Stimulated activated CD4-positive, alpha-beta T cell treated with anti-CD3 and anti-CD28 coated beads, Interleukin-1b, Interleukin-23, amount 100 ng/mL, for 48 hours (primary cell): ENCODE measurements at regions not wholly inside any gene's neighbourhood (a gene's known extent, or its start where the extent isn't known, plus 50 kb on each side); places are given as distances from the start of the nearest gene placed in this dataset.

Source experiments
- DNase-seq: peaks from one replicate; pipeline ENCODE4 v3.0.0-alpha.2; 2020

DNA sequence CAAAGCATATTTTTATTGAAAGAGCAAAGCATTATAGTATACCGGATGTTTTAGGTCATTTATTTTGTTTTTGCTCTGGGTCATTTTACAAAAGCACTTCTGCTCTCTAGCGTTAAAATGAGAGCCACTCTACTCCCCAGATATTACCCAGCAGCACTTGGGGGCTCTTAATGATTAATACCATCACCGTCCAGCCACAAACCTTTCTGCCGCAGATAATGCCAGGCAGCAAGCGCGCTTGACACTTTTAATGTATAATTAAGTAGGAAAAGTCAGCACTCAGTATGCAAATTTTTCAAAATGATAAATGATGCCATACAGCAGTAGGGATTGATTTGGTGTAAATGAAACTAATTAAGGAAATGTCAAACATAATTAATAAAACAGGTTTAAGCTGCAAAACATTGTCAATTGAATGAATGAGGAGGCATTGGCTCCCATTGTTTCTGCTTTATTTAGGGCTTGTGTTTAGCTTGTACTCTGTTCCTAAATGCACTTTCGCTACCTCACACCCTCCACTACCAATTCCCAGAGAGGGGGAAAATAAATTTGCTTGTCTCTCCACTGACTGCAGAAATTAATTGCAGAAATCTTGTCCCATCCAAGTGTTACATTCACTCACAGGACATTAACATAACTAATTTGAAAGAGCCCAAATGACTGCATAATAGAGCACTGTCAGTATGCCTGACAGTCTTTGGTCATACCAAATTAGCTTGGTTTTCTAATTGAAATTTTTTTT is 358.8 kb upstream of the ARRDC3 start:
- no peak for DNase-seq

DNA sequence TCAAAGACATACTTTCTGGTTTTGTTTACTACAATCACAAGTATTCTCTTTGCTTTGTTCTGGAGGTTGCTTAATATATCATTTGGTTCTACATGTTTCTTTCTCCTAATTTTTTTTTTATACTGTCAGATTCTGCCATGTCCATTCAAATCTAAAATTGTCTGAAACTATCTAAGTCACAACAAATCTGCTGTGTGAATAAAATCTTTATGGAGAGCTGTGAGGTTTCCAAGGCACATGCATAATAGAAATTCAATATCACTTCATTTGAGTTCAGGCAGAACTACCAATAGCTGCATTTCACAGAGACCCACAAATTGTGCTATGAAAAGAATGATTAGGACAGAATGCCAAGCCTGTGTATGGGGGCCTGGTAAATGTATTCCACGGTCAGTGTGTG is 346.9 kb upstream of the ARRDC3 start:
- no peak for DNase-seq

- DNase-seq = no peak
Measured at GRCh38 chr5:91727463-91727862, 344.3 kb upstream of the ARRDC3 start.

GRCh38 chr5:91722736-91723467 is 339.8 kb upstream of the ARRDC3 start:
- DNase-seq = no peak

- DNase-seq = no peak
Measured at GRCh38 chr5:91712718-91713117, 329.6 kb upstream of the ARRDC3 start.

GRCh38 chr5:91707521-91707841 is 324.4 kb upstream of the ARRDC3 start:
- no peak for DNase-seq

GRCh38 chr5:91706785-91707520 is 323.8 kb upstream of the ARRDC3 start:
- no peak for DNase-seq

GRCh38 chr5:91703128-91703527 is 320.0 kb upstream of the ARRDC3 start:
- DNase-seq = no peak

GRCh38 chr5:91699429-91699828 is 316.3 kb upstream of the ARRDC3 start:
- no peak for DNase-seq

DNA sequence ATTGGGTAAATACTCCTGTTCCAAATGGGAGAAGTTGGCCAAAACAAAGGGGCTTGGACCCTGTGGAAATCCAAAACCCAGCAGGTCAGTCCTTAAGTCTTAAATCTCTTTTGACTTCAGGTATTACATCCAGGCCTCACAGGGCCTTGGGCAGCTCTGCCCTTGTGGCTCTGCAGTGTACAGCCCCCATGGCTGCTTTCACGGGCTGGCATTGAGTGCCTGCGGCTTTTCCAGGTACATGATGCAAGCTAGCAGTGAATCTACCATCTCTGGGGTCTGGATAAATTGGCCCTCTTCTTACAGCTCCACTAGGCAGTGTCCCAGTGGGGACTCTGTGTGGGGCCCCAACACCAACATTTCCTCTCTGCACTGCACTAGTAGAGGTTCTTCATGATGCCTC is 308.5 kb upstream of the ARRDC3 start:
- DNase-seq = no peak

GRCh38 chr5:91690921-91691320 is 307.8 kb upstream of the ARRDC3 start:
- DNase-seq = no peak

DNA sequence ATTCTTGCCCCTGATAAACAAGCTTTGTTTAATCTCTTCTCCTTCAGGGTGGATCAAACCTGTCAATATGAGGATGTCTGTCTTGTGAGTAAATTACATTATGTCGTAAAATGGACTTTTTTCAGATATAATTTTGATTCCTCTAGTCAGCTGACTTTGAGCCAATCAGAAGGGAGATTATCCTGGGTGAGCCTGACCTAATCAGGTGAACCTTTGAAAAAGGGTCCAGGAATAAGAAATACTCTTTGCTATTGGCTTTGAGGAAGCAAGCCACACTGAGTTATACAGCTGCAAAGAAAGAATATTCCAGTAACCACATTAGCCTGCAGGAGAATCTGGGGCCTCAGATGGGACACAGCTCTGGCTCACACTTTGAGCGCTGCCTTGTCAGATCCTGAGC is 304.3 kb upstream of the ARRDC3 start:
- no peak for DNase-seq

GRCh38 chr5:91684625-91685024 is 301.5 kb upstream of the ARRDC3 start:
- no peak for DNase-seq

GRCh38 chr5:91670563-91670962 is 287.4 kb upstream of the ARRDC3 start:
- no peak for DNase-seq

GRCh38 chr5:91670122-91670521 is 287.0 kb upstream of the ARRDC3 start:
- DNase-seq = no peak

DNA sequence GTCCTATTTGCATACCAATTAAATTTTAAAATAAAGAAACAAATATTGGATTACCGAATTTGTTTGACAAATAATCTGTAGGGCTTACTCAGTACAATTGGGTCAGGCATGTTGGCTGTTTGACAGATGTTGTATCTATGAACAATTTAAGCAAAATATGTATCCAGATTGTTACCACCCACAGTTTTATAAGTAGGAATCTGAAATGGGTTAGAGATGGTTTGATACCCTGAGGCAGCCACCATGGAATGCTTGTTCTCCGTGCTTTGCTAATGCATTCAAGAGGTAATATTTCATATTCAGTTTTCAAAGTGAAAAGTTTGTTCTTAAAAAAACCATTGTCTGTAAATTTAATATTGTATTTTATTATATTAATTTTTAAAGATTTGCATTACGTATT is 285.1 kb upstream of the ARRDC3 start:
- no peak for DNase-seq

GRCh38 chr5:91652678-91653077 is 269.6 kb upstream of the ARRDC3 start:
- DNase-seq = no peak

DNA sequence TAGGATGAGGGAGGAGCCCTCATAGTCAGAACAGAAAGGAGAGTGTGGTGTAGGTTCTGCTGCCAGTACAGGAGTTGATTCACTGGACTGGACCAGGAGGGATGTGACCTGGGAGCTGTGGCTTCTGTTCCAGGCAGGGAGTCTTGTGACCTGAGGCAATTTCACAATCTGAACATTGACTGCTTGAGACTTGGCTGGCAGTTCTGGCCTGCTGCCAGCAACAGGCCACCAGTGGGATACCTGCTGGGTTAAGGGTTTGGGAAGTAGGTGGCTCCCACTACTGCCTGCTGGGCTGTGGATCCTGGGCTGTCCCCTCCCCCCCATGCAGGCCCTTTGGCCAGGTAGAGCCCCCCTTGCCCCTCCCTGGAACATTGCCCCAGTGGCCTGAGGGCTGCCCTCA is 268.6 kb upstream of the ARRDC3 start:
- DNase-seq = no peak

- no peak for DNase-seq
Measured at GRCh38 chr5:91645347-91645746, 262.2 kb upstream of the ARRDC3 start.

GRCh38 chr5:91643797-91644196 is 260.7 kb upstream of the ARRDC3 start:
- DNase-seq = no peak

- no peak for DNase-seq
Measured at GRCh38 chr5:91642581-91642980, 259.5 kb upstream of the ARRDC3 start.

DNA sequence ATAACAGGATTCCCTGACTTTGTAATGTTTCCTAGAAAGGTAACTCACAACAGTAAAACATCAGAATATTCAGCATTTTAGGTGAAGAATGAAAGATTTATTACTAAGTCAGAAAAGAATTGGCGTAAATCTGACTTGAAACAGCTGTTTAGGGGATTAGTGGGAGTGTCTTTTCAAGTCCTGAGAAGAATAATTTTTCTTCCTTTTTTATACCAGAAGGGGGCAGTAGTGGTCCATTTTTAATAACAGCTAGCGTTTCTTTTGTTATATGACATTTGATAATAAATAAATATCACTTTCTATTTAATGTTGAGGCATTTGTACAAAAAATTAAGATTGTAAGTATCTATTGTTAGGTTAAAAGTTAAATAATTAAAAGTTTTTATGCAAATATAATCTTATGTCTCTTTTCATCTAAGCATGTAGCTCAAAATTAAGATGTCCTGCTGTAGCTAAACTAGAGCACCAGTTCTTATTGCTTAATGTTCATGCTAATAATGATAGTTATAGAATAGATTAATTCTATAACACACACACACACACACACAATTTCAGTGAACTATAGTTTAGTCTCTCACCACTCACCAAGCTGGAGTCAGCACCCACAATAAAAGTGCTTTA is 258.7 kb upstream of the ARRDC3 start:
- DNase-seq = no peak

GRCh38 chr5:91639744-91640143 is 256.6 kb upstream of the ARRDC3 start:
- DNase-seq = no peak

DNA sequence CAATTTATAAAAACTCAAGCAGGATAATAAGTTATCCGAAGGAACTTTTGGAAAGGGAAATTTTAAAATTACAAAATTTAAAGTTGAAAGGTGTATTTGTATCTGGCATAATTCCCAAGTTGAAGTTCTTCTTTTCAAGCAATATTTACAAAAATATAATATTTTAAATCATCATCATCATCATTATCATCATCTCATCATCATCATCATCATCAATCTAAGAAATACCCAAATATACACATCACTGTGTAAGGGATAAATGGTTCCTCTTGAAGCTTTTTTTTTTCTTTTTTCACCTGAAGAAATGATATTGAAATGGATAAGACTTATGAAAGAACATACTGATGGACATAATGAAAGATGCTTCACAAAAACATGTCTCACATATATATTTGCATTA is 254.9 kb upstream of the ARRDC3 start:
- DNase-seq = no peak
